ENCODE measurements at regions not wholly inside any gene's neighbourhood (a gene's known extent, or its start where the extent isn't known, plus 50 kb on each side); places are given as distances from the start of the nearest gene placed in this dataset.
"Not testable (repeated sequence)": the region's sequence is repeated elsewhere in the genome, so short reads cannot be mapped to it uniquely, and the experiment has no call there.

GRCh38 chr21:8549598-8549997, 1971.8 kb upstream of the TPTE start:
- not testable (repeated sequence) for DNase-seq

GRCh38 chr21:8554368-8554767, 1967.0 kb upstream of the TPTE start:
- WGBS (ENCODE audit: insufficient coverage, low coverage, low lambda C conversion rate, missing lambda C conversion rate): 6% methylated on average over 2 of the region's 2 CpGs
- H3K4me1 ChIP-seq; H3K4me3 ChIP-seq; ATAC-seq; DNase-seq; H3K27ac ChIP-seq; H3K9me3 ChIP-seq; H3K36me3 ChIP-seq; H3K27me3 ChIP-seq; intact Hi-C loops (cut with DNase I): not testable (repeated sequence)

More at GRCh38 chr21:8549598-8549997, 1971.8 kb upstream of the TPTE start:
- H3K27ac ChIP-seq; ATAC-seq; H3K9me3 ChIP-seq; H3K4me1 ChIP-seq; H3K4me3 ChIP-seq; H3K36me3 ChIP-seq; intact Hi-C loops (cut with DNase I); H3K27me3 ChIP-seq: not testable (repeated sequence)
- no CpG with 5 or more reads among the region's 63 CpGs for WGBS (ENCODE audit: insufficient coverage, low coverage, low lambda C conversion rate, missing lambda C conversion rate)

GRCh38 chr21:8594937-8595336, 1926.4 kb upstream of the TPTE start:
- not testable (repeated sequence) for ATAC-seq
- DNase-seq: peak in 2 of 3 donors; percentile 5 to 13

GRCh38 chr21:8624085-8624484, 1897.3 kb upstream of the TPTE start:
- WGBS (ENCODE audit: insufficient coverage, low coverage, low lambda C conversion rate, missing lambda C conversion rate): no CpG with 5 or more reads among the region's 2 CpGs
- DNase-seq; ATAC-seq; H3K4me3 ChIP-seq; H3K27me3 ChIP-seq; H3K27ac ChIP-seq; H3K4me1 ChIP-seq; H3K9me3 ChIP-seq; H3K36me3 ChIP-seq; intact Hi-C loops (cut with DNase I): not testable (repeated sequence)

More at GRCh38 chr21:8594937-8595336, 1926.4 kb upstream of the TPTE start:
- H3K9me3 ChIP-seq; H3K4me3 ChIP-seq; H3K27ac ChIP-seq; H3K27me3 ChIP-seq; intact Hi-C loops (cut with DNase I); H3K36me3 ChIP-seq; H3K4me1 ChIP-seq: not testable (repeated sequence)
- WGBS (ENCODE audit: insufficient coverage, low coverage, low lambda C conversion rate, missing lambda C conversion rate): no CpG with 5 or more reads among the region's 57 CpGs
